Activated T-helper 2 cell treated with anti-CD3 and anti-CD28 coated beads, Interferon-gamma antibody, Interleukin-2, Interleukin-4, amounts not matched to agents 10 μg/mL and 5 μg/mL and 100 μg/mL, durations not matched to agents 14 hours and 24 hours and 36 hours (primary cell): ENCODE measurements at regions not wholly inside any gene's neighbourhood (a gene's known extent, or its start where the extent isn't known, plus 50 kb on each side); places are given as distances from the start of the nearest gene placed in this dataset.

Source experiments
- DNase-seq: peaks from one replicate; pipeline ENCODE4 v3.0.0; 2021; ENCODE audit warnings: low spot score
- H3K27ac Mint-ChIP-seq: one replicate; pipeline ENCODE4 v1.8.0; 2021; ENCODE audit warnings: mixed read lengths
- H3K27me3 Mint-ChIP-seq: one replicate; pipeline ENCODE4 v1.8.0; 2021; ENCODE audit warnings: low read depth, mixed read lengths
- H3K36me3 Mint-ChIP-seq: one replicate; pipeline ENCODE4 v1.8.0; 2021; ENCODE audit warnings: low read depth, mixed read lengths
- H3K4me1 Mint-ChIP-seq: one replicate; pipeline ENCODE4 v1.8.0; 2021; ENCODE audit warnings: low read depth, mixed read lengths
- H3K4me3 Mint-ChIP-seq: one replicate; pipeline ENCODE4 v1.8.0; 2021; ENCODE audit warnings: low read depth, mild to moderate bottlenecking, moderate library complexity, mixed read lengths
- H3K9me3 Mint-ChIP-seq: one replicate; pipeline ENCODE4 v1.8.0; 2021; ENCODE audit warnings: mixed read lengths
- intact Hi-C: fragments of 100-400 bp; cut with micrococcal nuclease; formaldehyde crosslinking; loops from one replicate; pipeline ENCODE4 v1.15.1; 2023

- intact Hi-C loops, result no loop called here
- H3K9me3 Mint-ChIP-seq, result peaks cover 65% of the 10 kb centered on the region
- H3K4me1 Mint-ChIP-seq, result no peaks in the 10 kb centered on the region
- H3K27ac Mint-ChIP-seq, result no peak overlapping the region
- H3K27me3 Mint-ChIP-seq, result no peaks in the 10 kb centered on the region
- no peaks in the 10 kb centered on the region for H3K36me3 Mint-ChIP-seq
- DNase-seq, result no peak
- no peak overlapping the region for H3K4me3 Mint-ChIP-seq
Measured at GRCh38 chr21:16943231-16943630, 569.6 kb upstream of the CXADR start.

GRCh38 chr21:16945580-16945979, 567.3 kb upstream of the CXADR start:
- DNase-seq, result no peak
- Mint-ChIP-seq H3K4me1 (no peaks in the 10 kb centered on the region), H3K9me3 (peaks cover 72% of the 10 kb centered on the region), H3K4me3 (no peak overlapping the region), H3K27me3 (no peaks in the 10 kb centered on the region), H3K27ac (no peak overlapping the region), H3K36me3 (no peaks in the 10 kb centered on the region)
- intact Hi-C loops, result no loop called here

GRCh38 chr21:16956824-16957223, 556.0 kb upstream of the CXADR start:
- H3K36me3 Mint-ChIP-seq, result no peaks in the 10 kb centered on the region
- no peaks in the 10 kb centered on the region for H3K4me1 Mint-ChIP-seq
- H3K9me3 Mint-ChIP-seq, result peaks cover 39% of the 10 kb centered on the region
- no peak overlapping the region for H3K27ac Mint-ChIP-seq
- no peaks in the 10 kb centered on the region for H3K27me3 Mint-ChIP-seq
- intact Hi-C loops, result no loop called here
- no peak for DNase-seq
- H3K4me3 Mint-ChIP-seq, result no peak overlapping the region

GRCh38 chr21:16965424-16965823, 547.4 kb upstream of the CXADR start:
- H3K27ac Mint-ChIP-seq, result no peak overlapping the region
- H3K4me3 Mint-ChIP-seq, result no peak overlapping the region
- peaks cover 56% of the 10 kb centered on the region for H3K9me3 Mint-ChIP-seq
- H3K36me3 Mint-ChIP-seq, result no peaks in the 10 kb centered on the region
- H3K4me1 Mint-ChIP-seq, result no peaks in the 10 kb centered on the region
- DNase-seq, result no peak
- H3K27me3 Mint-ChIP-seq, result no peaks in the 10 kb centered on the region
- intact Hi-C loops, result no loop called here

DNA sequence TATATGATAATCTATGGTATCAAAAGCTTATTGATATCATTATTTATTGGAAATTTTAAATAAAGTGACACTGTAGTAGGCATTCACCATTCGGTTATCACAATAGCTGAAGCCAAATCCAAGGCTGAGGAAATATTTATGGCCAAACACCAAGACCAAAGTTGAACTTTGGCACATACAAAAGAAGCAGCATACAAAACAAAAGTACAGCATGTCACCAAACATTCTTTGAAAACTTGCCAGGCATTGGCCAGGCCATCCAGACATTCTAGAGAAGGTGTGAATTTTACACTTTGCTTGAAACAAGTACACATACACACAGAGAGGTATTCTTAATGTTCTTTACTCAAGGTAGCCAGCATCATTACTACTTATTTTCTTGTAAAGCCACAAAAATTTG, 544.4 kb upstream of the CXADR start:
- no peaks in the 10 kb centered on the region for H3K4me1 Mint-ChIP-seq
- H3K27me3 Mint-ChIP-seq, result no peaks in the 10 kb centered on the region
- H3K27ac Mint-ChIP-seq, result no peak overlapping the region
- H3K36me3 Mint-ChIP-seq, result no peaks in the 10 kb centered on the region
- intact Hi-C loops, result no loop called here
- no peak overlapping the region for H3K4me3 Mint-ChIP-seq
- peaks cover 40% of the 10 kb centered on the region for H3K9me3 Mint-ChIP-seq
- DNase-seq, result no peak

- Mint-ChIP-seq H3K27me3 (no peaks in the 10 kb centered on the region), H3K4me1 (no peaks in the 10 kb centered on the region), H3K27ac (no peak overlapping the region), H3K36me3 (no peaks in the 10 kb centered on the region), H3K9me3 (peaks cover 39% of the 10 kb centered on the region), H3K4me3 (no peak overlapping the region)
- no peak for DNase-seq
- intact Hi-C loops, result no loop called here
Measured at GRCh38 chr21:16969636-16970035, 543.2 kb upstream of the CXADR start.

DNA sequence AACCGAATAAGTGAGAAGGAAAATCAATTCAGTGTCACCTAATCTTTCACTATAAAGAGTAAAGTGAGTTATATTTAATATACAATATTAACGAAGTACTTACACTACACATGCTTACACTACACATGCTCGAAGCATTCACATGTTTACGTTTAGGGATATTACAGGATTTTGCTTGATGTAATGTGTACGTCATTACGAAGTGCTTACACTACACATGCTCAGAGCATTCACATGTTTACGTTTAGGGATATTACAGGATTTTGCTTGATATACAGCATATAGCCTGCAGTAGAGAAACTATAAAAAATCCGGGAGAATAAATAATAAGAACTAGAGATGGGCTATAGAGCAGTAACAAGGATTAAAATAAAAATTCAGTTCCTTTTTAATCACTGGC, 538.8 kb upstream of the CXADR start:
- no peak for DNase-seq
- no peak overlapping the region for H3K27ac Mint-ChIP-seq
- H3K4me3 Mint-ChIP-seq, result no peak overlapping the region
- H3K36me3 Mint-ChIP-seq, result no peaks in the 10 kb centered on the region
- no peaks in the 10 kb centered on the region for H3K27me3 Mint-ChIP-seq
- H3K4me1 Mint-ChIP-seq, result no peaks in the 10 kb centered on the region
- peaks cover 30% of the 10 kb centered on the region for H3K9me3 Mint-ChIP-seq
- intact Hi-C loops, result no loop called here

- H3K27me3 Mint-ChIP-seq, result no peaks in the 10 kb centered on the region
- intact Hi-C loops, result no loop called here
- DNase-seq, result no peak
Measured at GRCh38 chr21:16976193-16976592, 536.6 kb upstream of the CXADR start.

GRCh38 chr21:16978309-16978895, 534.4 kb upstream of the CXADR start:
- H3K36me3 Mint-ChIP-seq, result no peaks in the 10 kb centered on the region
- intact Hi-C loops, result no loop called here
- H3K9me3 Mint-ChIP-seq, result peaks cover 25% of the 10 kb centered on the region
- H3K27ac Mint-ChIP-seq, result no peak overlapping the region
- DNase-seq, result no peak
- H3K4me3 Mint-ChIP-seq, result no peak overlapping the region
- no peaks in the 10 kb centered on the region for H3K4me1 Mint-ChIP-seq
- no peaks in the 10 kb centered on the region for H3K27me3 Mint-ChIP-seq

More at GRCh38 chr21:16976193-16976592, 536.6 kb upstream of the CXADR start:
- Mint-ChIP-seq H3K27ac (no peak overlapping the region), H3K36me3 (no peaks in the 10 kb centered on the region), H3K4me1 (no peaks in the 10 kb centered on the region), H3K4me3 (no peak overlapping the region), H3K9me3 (peaks cover 27% of the 10 kb centered on the region)

DNA sequence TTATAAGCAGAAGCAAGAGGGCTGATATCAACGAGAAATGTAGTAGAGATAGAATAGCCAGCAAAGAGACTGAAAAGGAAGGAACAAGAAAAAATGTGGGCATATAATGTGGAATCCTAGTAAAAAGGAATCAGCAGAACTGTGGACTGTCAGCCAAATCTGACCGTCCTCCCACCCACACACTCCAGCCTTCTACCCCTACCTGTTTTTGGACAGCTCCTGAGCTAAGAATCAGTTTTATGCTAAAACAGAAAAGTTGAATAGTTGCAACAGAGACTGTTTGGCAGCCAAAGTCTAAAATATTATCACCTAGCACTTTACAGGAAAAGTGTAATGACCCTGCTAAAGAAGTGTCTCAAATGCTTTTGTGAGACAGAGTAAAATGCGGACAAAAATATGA, 533.3 kb upstream of the CXADR start:
- DNase-seq, result no peak
- Mint-ChIP-seq H3K36me3 (no peaks in the 10 kb centered on the region), H3K27me3 (no peaks in the 10 kb centered on the region), H3K4me3 (no peak overlapping the region), H3K27ac (no peak overlapping the region), H3K4me1 (no peaks in the 10 kb centered on the region), H3K9me3 (peaks cover 27% of the 10 kb centered on the region)
- intact Hi-C loops, result no loop called here

GRCh38 chr21:16983420-16983819, 529.4 kb upstream of the CXADR start:
- no peaks in the 10 kb centered on the region for H3K36me3 Mint-ChIP-seq
- intact Hi-C loops, result no loop called here
- H3K27ac Mint-ChIP-seq, result no peak overlapping the region
- H3K27me3 Mint-ChIP-seq, result no peaks in the 10 kb centered on the region
- no peak overlapping the region for H3K4me3 Mint-ChIP-seq
- no peaks in the 10 kb centered on the region for H3K4me1 Mint-ChIP-seq
- no peak for DNase-seq
- H3K9me3 Mint-ChIP-seq, result peaks cover 33% of the 10 kb centered on the region

- Mint-ChIP-seq H3K9me3 (peaks cover 67% of the 10 kb centered on the region), H3K27ac (no peak overlapping the region), H3K36me3 (no peaks in the 10 kb centered on the region), H3K4me1 (no peaks in the 10 kb centered on the region), H3K27me3 (no peaks in the 10 kb centered on the region), H3K4me3 (no peak overlapping the region)
- intact Hi-C loops, result no loop called here
- DNase-seq, result no peak
Measured at GRCh38 chr21:16992448-16992847, 520.4 kb upstream of the CXADR start.

DNA sequence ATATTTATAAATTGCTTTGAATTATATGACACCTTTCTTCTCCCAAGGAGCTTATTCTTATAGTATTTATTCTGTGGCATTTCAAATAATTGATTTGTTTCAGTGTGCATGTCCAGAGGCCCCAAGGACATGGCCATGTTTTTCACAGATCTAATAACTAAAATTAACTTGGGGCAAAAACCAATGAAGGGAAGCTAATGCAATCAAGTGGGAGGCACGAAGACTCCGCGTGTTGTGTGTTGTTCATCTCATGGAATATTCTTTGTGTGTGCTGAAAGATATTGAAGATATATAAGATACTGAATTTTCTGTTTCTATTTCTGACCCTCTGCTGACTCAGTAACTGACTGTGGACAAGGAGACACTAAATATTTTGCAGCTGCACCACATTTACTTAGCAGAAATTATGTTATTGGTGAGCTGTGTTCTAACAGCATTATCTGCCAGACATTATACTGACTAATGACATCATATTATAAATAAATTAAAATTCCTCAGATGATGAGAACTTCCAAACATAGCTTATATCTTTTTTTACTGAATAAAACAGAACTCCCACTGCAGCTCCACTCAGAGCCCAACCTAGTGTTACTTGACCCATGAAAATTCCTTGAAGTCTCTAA, 519.3 kb upstream of the CXADR start:
- Mint-ChIP-seq H3K4me1 (no peaks in the 10 kb centered on the region), H3K27me3 (no peaks in the 10 kb centered on the region), H3K27ac (no peak overlapping the region), H3K36me3 (no peaks in the 10 kb centered on the region), H3K9me3 (peaks cover 62% of the 10 kb centered on the region), H3K4me3 (no peak overlapping the region)
- no peak for DNase-seq
- intact Hi-C loops, result no loop called here
